COLO668 (cell line): ENCODE measurements at regions not wholly inside any gene's neighbourhood (a gene's known extent, or its start where the extent isn't known, plus 50 kb on each side); places are given as distances from the start of the nearest gene placed in this dataset.
"Not testable (repeated sequence)": the region's sequence is repeated elsewhere in the genome, so short reads cannot be mapped to it uniquely, and the experiment has no call there.

Source experiments
- DNase-seq: peaks from one replicate; lab custom pipeline; 2025; ENCODE audit not compliant: unreplicated experiment; lab: John Stamatoyannopoulos, UW

GRCh38 chr9:84502066-84502465 lies 161.5 kb upstream of the SLC28A3 start:
- DNase-seq, result no peak

DNA sequence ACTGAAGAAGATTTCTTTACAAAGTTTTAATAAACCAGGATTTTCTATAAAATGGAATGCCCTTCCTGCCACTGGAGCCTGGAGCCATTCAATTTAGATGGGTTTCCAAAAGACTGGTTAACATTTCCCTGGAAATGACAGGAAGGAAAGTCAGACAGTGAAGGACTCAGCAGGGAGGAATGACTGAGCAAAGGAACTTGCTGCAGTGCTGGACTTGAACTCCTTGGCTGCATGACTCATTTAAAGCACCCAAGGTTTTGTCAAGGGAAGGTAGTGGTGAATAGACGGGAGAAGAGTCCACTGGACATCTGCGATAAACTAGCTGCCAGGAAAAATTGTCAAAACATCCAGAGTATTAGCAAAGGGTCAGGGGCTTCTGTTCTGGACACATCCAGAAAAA lies 163.8 kb upstream of the SLC28A3 start:
- no peak for DNase-seq

DNA sequence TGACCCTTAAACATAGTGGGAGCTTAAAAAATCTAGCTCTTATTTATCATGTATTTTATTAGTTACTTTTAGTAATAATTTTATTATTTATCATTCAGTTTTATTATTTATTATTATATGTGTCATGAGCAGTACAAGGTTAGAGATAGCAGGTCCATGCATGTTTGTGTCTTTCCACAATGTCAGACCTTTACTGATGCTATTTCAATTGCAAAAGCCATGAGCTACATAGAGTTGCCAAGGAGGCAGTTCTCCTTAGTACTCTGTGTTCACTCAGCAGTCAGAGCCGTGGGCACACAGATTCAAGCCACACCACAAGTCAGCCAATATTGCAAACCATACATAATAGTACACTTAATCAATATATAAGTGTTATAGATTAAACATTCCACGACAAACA lies 157.9 kb upstream of the NTRK2 start:
- no peak for DNase-seq

DNA sequence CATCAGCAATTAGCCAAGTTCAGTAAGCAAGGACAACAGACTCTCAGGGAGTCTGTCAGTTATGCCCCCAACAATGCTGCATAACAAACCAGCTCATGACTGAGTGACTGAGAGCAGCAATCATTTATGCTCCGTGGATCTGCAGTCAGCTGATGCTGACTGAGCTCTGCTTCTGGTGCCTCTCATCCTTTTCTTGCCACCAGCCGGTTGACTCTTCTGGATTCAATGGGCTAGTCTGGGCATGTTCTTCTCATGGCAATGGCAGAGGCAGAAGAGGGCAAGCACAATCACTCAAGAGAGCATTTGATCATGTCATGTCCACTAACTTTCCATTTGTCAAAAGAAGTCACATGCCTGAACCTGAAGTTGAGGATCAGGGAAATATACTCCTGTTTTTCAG lies 157.0 kb upstream of the NTRK2 start:
- DNase-seq, result no peak

DNA sequence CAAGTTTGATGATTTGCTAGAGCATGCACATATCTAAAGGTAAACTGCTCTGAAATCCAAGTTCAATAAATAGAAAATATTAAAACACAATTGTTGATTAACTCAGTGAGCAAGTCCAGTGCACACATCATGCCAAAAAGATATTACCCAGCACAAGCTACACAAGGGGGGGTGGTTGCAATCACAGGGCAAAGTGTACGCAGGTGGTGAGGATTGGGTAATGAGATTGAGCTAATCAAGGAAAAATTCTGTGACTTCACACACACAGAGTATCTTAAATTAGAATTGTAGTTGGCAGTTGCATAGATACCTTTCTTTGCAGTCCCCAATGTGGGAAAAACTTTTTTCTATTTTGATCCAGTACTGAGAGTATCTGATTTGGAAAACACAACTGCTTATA lies 156.1 kb upstream of the NTRK2 start:
- no peak for DNase-seq

GRCh38 chr9:84513979-84514378 lies 155.6 kb upstream of the NTRK2 start:
- DNase-seq, result no peak

DNA sequence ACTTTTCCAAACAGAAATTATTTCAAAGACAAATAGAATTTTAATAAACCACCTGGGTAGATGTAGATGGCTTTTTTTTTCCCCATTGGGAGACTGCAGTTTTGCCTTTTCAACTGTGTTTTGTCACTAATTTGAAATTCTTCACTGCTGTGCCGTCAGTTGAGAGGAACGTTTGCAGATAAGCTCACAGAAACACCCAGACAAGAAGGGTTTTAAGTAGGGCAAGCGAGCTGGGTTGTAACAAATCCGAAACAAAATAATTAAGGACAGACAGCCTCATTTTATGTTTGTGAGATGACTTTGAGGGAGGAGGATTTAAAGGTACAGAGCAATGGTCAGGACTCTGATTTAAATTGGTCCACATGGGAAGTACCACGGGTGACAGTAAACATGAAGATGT lies 155.1 kb upstream of the NTRK2 start:
- no peak for DNase-seq

DNA sequence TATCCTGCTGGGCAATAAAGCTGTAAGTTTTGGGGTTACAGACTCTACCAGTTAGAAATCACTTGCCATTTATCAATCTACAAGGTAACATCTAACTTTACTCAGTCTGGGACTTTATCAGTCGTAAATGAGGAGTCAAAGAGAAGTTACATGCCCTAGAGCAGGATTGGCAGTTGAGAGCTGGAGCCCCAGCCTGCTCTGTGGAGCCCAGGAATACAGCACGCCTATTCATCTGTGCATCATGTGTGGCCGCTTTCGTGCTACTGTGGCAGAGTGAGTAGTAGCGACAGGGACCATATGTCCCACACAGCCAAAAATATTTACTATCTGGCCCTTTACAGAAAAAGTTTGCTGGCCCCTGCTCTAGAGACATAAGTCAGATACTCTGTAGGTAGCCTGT lies 152.5 kb upstream of the NTRK2 start:
- no peak for DNase-seq

DNA sequence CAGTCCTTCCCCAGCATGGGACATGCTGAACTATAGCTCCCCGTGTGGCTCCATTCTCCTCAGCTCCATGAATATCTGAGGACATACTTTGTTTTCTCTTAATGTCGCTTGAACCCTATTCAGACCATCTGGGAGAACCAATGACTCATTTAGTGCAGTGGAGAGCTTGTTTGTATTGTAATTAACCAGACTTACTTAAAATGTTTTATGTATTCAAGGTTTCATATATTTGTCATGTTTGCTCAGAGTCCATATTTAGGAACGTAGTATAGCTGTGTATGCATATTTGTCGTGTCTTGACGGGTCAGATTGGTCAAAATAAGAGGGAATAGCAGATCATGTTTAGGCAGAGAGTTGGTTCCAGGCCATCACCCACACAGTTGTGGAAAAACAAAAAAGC lies 150.1 kb upstream of the NTRK2 start:
- no peak for DNase-seq

DNA sequence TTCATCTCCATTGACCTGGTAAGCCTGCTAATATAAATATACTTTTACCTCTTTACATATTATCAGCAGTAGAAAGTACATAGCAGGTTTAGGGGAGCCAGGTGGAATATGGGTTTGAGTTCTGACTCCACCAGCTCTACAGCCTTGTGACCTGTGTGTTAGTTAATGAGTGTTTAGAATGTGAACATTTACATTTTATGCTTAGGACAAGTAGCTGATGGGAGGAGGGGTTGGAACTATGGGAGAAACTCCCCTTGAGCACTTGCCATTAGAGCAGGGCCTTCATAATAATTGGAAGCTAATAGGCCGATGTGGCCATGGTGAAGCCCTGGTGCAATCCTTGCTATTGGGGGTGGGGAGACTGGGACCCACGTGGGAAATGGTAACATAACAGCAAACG lies 148.3 kb upstream of the NTRK2 start:
- DNase-seq, result no peak

DNA sequence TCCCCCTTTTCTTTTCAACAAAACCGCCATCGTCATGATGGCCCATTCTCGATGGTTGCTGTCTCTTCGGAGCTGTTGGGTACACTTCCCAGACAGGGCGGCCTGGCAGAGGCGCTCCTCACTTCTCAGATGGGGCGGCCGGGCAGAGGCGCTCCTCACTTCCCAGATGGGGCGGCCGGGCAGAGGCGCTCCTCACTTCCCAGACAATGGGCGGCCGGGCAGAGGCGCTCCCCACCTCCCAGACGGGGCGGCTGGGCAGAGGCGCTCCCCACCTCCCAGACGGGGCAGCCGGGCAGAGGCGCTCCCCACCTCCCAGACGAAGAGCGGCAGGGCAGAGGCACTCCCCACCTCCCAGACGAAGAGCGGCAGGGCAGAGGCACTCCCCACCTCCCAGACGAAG lies 143.3 kb upstream of the NTRK2 start:
- not testable (repeated sequence) for DNase-seq

DNA sequence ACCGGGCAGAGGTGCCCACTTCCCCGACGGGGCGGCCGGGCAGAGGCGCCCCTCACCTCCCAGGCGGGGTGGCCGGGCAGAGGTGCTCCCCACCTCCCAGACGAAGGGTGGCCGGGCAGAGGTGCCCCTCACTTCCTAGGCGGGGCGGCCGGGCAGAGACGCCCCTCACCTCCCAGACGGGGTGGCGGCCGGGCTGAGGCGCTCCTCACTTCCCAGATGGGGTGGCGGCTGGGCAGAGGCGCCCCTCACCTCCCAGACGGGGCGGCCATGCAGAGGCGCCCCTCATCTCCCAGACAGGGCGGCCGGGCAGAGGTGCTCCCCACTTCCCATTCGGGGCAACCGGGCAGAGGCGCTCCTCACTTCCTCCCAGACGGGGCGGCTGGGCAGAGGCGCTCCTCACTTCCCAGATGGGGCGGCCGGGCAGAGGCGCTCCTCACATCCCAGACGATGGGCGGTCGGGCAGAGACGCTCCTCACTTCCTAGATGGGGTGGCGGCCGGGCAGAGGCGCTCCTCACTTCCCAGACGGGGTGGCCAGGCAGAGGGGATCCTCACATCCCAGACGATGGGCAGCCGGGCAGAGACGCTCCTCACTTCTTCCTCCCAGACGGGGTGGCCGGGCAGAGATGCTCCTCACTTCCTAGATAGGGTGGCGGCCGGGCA lies 142.3 kb upstream of the NTRK2 start:
- not testable (repeated sequence) for DNase-seq

- DNase-seq, result not testable (repeated sequence)
Observed at GRCh38 chr9:84535973-84536372, 133.6 kb upstream of the NTRK2 start.

- DNase-seq, result no peak
Observed at GRCh38 chr9:84538879-84539278, 130.7 kb upstream of the NTRK2 start.

- no peak for DNase-seq
Observed at GRCh38 chr9:84542554-84542953, 127.0 kb upstream of the NTRK2 start.

- DNase-seq, result no peak
Observed at GRCh38 chr9:84554069-84554664, 115.4 kb upstream of the NTRK2 start.

GRCh38 chr9:84556556-84556955 lies 113.0 kb upstream of the NTRK2 start:
- no peak for DNase-seq

DNA sequence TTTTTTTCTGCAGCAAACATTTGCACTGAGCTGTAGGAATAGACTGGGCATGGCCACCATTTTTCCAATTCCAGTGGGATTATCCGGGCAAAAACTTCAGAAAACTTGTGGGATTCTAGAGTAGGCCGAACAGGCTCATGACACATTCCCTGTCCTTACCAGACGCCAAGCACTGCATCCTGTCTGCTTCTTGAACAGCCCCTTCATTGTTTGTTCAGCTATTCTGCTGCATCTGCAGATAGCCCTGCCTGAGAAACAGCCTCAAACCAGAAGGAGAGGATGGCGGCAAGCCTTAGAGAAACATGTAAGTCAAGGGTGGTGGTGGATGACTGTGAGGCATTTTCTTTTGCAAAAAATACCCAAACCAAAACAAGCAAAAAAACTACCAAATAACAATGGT lies 111.8 kb upstream of the NTRK2 start:
- DNase-seq, result no peak

- DNase-seq, result no peak
Observed at GRCh38 chr9:84563691-84564090, 105.8 kb upstream of the NTRK2 start.

GRCh38 chr9:84567805-84568204 lies 101.7 kb upstream of the NTRK2 start:
- no peak for DNase-seq

DNA sequence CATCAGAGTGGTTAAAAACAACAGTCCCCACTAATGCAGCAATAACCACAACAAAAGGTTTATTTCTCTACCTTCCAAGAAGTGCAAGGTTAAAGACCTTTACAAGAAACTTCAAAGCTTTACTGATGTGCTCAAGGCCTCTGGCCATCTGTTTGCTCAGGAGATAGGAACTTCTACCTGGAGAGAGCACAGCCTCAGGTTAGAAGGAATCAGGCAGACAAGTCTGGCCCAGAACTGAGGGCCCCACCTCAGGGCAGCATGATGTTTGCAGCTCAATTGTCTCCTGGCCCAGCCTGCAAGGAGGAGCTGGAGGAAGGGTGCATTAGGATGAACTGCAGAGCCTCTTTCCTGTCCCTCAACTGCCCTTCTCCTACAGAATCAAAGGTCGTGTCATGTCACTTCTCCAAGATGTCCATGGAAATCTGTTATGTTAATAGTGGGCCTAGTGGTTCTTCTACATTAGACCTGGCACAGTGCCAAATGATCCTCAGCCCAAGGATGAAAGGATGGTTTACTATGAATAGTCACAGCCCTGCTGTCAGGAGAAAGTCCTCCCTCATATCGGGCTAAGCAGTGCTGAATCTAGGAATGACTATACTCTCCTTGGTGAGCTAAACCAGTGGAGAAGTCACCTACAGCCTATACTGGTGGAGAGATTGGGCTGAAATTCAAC lies 98.9 kb upstream of the NTRK2 start:
- DNase-seq, result no peak

GRCh38 chr9:84573083-84573482 lies 96.4 kb upstream of the NTRK2 start:
- DNase-seq, result no peak

- DNase-seq, result no peak
Observed at GRCh38 chr9:84575705-84576104, 93.8 kb upstream of the NTRK2 start.
